Neural cell (in vitro differentiated cells): ENCODE measurements at regions not wholly inside any gene's neighbourhood (a gene's known extent, or its start where the extent isn't known, plus 50 kb on each side); places are given as distances from the start of the nearest gene placed in this dataset.

Source experiments
- TAF1 ChIP-seq: IDR thresholded peaks from 2 replicates; pipeline ENCODE4 v1.6.1; 2012; ENCODE audit warnings: low read depth
- TF ChIP-seq, protein P1 (sequence below): fragments of 450-650 bp; IDR thresholded peaks from 2 replicates; pipeline ENCODE4 v1.5.1; 2014; ENCODE audit warnings: antibody characterized with exemption, mild to moderate bottlenecking, moderate library complexity; ENCODE audit not compliant: poor library complexity, severe bottlenecking

DNA sequence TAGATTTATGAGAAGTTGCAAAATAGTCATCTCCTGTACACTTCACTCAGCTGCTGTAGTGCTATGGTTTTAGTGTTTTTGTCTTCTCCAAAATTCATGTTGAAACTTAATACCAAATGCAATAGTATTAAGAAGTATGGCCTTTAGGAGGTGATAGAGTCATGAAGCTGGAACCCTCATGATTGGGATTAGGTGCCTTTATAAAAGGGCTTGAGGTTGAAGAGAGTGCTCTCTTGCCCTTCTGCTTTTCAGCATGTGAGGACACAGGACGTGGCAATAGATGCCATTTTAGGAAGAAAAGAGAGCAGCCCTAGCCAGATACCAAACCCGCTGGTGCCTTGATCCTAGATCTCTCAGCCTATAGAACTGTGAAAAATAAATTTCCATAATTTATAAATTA, 87.6 kb downstream of the CTH start:
- TF ChIP-seq, protein P1, sequence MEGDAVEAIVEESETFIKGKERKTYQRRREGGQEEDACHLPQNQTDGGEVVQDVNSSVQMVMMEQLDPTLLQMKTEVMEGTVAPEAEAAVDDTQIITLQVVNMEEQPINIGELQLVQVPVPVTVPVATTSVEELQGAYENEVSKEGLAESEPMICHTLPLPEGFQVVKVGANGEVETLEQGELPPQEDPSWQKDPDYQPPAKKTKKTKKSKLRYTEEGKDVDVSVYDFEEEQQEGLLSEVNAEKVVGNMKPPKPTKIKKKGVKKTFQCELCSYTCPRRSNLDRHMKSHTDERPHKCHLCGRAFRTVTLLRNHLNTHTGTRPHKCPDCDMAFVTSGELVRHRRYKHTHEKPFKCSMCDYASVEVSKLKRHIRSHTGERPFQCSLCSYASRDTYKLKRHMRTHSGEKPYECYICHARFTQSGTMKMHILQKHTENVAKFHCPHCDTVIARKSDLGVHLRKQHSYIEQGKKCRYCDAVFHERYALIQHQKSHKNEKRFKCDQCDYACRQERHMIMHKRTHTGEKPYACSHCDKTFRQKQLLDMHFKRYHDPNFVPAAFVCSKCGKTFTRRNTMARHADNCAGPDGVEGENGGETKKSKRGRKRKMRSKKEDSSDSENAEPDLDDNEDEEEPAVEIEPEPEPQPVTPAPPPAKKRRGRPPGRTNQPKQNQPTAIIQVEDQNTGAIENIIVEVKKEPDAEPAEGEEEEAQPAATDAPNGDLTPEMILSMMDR, result no peak
- TF ChIP-seq TAF1, result no peak
